HG03460 (cell line): ENCODE measurements at regions not wholly inside any gene's neighbourhood (a gene's known extent, or its start where the extent isn't known, plus 50 kb on each side); places are given as distances from the start of the nearest gene placed in this dataset.

Experiments
- ATAC-seq: cut with Tn5 transposase; IDR thresholded peaks from one replicate; pipeline ENCODE4 v1.9.1; 2021; ENCODE audit not compliant: unreplicated experiment

- ATAC-seq = no peak
Observed at GRCh38 chrX:39613997-39614679, 483.6 kb downstream of the BCOR start.

- ATAC-seq = no peak
Observed at GRCh38 chrX:39614680-39614998, 483.1 kb downstream of the BCOR start.

GRCh38 chrX:39616098-39616729 lies 481.5 kb downstream of the BCOR start:
- ATAC-seq = no peak

- ATAC-seq = no peak
Observed at GRCh38 chrX:39616731-39617130, 481.0 kb downstream of the BCOR start.

GRCh38 chrX:39618178-39618577 lies 479.6 kb downstream of the BCOR start:
- no peak for ATAC-seq

- no peak for ATAC-seq
Observed at GRCh38 chrX:39619182-39620009, 478.4 kb downstream of the BCOR start.

- no peak for ATAC-seq
Observed at GRCh38 chrX:39624166-39624565, 473.6 kb downstream of the BCOR start.

- ATAC-seq = no peak
Observed at GRCh38 chrX:39625810-39626209, 471.9 kb downstream of the BCOR start.

- no peak for ATAC-seq
Observed at GRCh38 chrX:39626749-39627148, 471.0 kb downstream of the BCOR start.

- ATAC-seq = no peak
Observed at GRCh38 chrX:39627257-39627656, 470.5 kb downstream of the BCOR start.

- ATAC-seq = no peak
Observed at GRCh38 chrX:39629001-39629400, 468.8 kb downstream of the BCOR start.

- ATAC-seq = no peak
Observed at GRCh38 chrX:39630344-39630743, 467.4 kb downstream of the BCOR start.

- ATAC-seq = no peak
Observed at GRCh38 chrX:39631276-39632229, 466.2 kb downstream of the BCOR start.

GRCh38 chrX:39633293-39633692 lies 464.5 kb downstream of the BCOR start:
- no peak for ATAC-seq

- no peak for ATAC-seq
Observed at GRCh38 chrX:39636481-39636880, 461.3 kb downstream of the BCOR start.

GRCh38 chrX:39638526-39638925 lies 459.2 kb downstream of the BCOR start:
- no peak for ATAC-seq

- ATAC-seq = no peak
Observed at GRCh38 chrX:39639871-39640270, 457.9 kb downstream of the BCOR start.

GRCh38 chrX:39640866-39641265 lies 456.9 kb downstream of the BCOR start:
- no peak for ATAC-seq

GRCh38 chrX:39642071-39642470 lies 455.7 kb downstream of the BCOR start:
- ATAC-seq = no peak

- no peak for ATAC-seq
Observed at GRCh38 chrX:39643550-39643949, 454.2 kb downstream of the BCOR start.
